ENCODE measurements at regions not wholly inside any gene's neighbourhood (a gene's known extent, or its start where the extent isn't known, plus 50 kb on each side); places are given as distances from the start of the nearest gene placed in this dataset.

- TF ChIP-seq CTCF (IDR thresholded peaks at IDR 0.05; ENCODE audit: low read depth, low read length, poor library complexity, severe bottlenecking) = no peak
- TF ChIP-seq EZH2phosphoT487 (IDR thresholded peaks at IDR 0.05; ENCODE audit: borderline replicate concordance, low read length) = no peak
These were observed 176.3 kb upstream of the ROPN1 start for GRCh38 chr3:124168271-124168670.

Measured in DOHH2 (cell line).